HFFc6 (cell line): ENCODE measurements at regions not wholly inside any gene's neighbourhood (a gene's known extent, or its start where the extent isn't known, plus 50 kb on each side); places are given as distances from the start of the nearest gene placed in this dataset.
"Not testable (repeated sequence)": the region's sequence is repeated elsewhere in the genome, so short reads cannot be mapped to it uniquely, and the experiment has no call there.

Experiments used
- DNase-seq: peaks from one replicate; pipeline ENCODE4 v3.0.0-alpha.2; 2018
- H3K27ac Mint-ChIP-seq: 2 replicates; pipeline ENCODE4 v1.8.0; 2020; ENCODE audit warnings: mild to moderate bottlenecking, mixed read lengths
- H3K27me3 Mint-ChIP-seq: 2 replicates; pipeline ENCODE4 v1.8.0; 2021; ENCODE audit warnings: mild to moderate bottlenecking, moderate library complexity, mixed read lengths; ENCODE audit not compliant: insufficient read depth
- H3K36me3 Mint-ChIP-seq: 2 replicates; pipeline ENCODE4 v1.8.0; 2021; ENCODE audit warnings: low read depth, mixed read lengths
- H3K4me1 Mint-ChIP-seq: 2 replicates; pipeline ENCODE4 v1.8.0; 2020; ENCODE audit warnings: low read depth, mixed read lengths
- H3K4me3 Mint-ChIP-seq: 2 replicates; pipeline ENCODE4 v1.8.0; 2020; ENCODE audit warnings: mild to moderate bottlenecking, moderate library complexity, mixed read lengths
- H3K9me3 Mint-ChIP-seq: 2 replicates; pipeline ENCODE4 v1.8.0; 2020; ENCODE audit warnings: mild to moderate bottlenecking, mixed read lengths
- CTCF ChIP-seq: fragments of 200-600 bp; sonication (generic); IDR thresholded peaks from 2 replicates; pipeline ENCODE4 v1.5.0; 2021; ENCODE audit warnings: antibody characterized with exemption, mild to moderate bottlenecking

GRCh38 chr10:81575036-81575435 lies 300.0 kb upstream of the NRG3 start:
- no peak for DNase-seq
- Mint-ChIP-seq H3K27ac (no peak overlapping the region), H3K27me3 (no peaks in the 10 kb centered on the region), H3K4me3 (no peak overlapping the region), H3K9me3 (peaks cover 37% of the 10 kb centered on the region), H3K4me1 (no peaks in the 10 kb centered on the region), H3K36me3 (no peaks in the 10 kb centered on the region)
- TF ChIP-seq CTCF, result no peak

- no peaks in the 10 kb centered on the region for H3K4me1 Mint-ChIP-seq
- no peak for TF ChIP-seq CTCF
- no peak overlapping the region for H3K4me3 Mint-ChIP-seq
- H3K36me3 Mint-ChIP-seq, result no peaks in the 10 kb centered on the region
- no peaks in the 10 kb centered on the region for H3K27me3 Mint-ChIP-seq
- no peak for DNase-seq
- peaks cover 39% of the 10 kb centered on the region for H3K9me3 Mint-ChIP-seq
- no peak overlapping the region for H3K27ac Mint-ChIP-seq
Observed at GRCh38 chr10:81576336-81576735, 298.7 kb upstream of the NRG3 start.

GRCh38 chr10:81594991-81595390 lies 280.0 kb upstream of the NRG3 start:
- Mint-ChIP-seq H3K27me3 (no peaks in the 10 kb centered on the region), H3K9me3 (peaks cover 48% of the 10 kb centered on the region), H3K4me3 (no peak overlapping the region), H3K27ac (no peak overlapping the region), H3K36me3 (no peaks in the 10 kb centered on the region), H3K4me1 (peaks cover 5% of the 10 kb centered on the region; the same call in 1 of the 2 replicates)
- no peak for TF ChIP-seq CTCF
- DNase-seq, result no peak

GRCh38 chr10:81600185-81600584 lies 274.8 kb upstream of the NRG3 start:
- H3K9me3 Mint-ChIP-seq, result peaks cover 32% of the 10 kb centered on the region
- peak; percentile 3 for DNase-seq
- H3K4me3 Mint-ChIP-seq, result no peak overlapping the region
- peaks cover 8% of the 10 kb centered on the region; the same call in 1 of the 2 replicates for H3K4me1 Mint-ChIP-seq
- H3K27me3 Mint-ChIP-seq, result no peaks in the 10 kb centered on the region
- no peak for TF ChIP-seq CTCF
- H3K36me3 Mint-ChIP-seq, result no peaks in the 10 kb centered on the region; the same call in 1 of the 2 replicates
- no peak overlapping the region for H3K27ac Mint-ChIP-seq

- TF ChIP-seq CTCF, result no peak
- no peak overlapping the region for H3K4me3 Mint-ChIP-seq
- H3K27me3 Mint-ChIP-seq, result no peaks in the 10 kb centered on the region
- H3K4me1 Mint-ChIP-seq, result peaks cover 8% of the 10 kb centered on the region; the same call in 1 of the 2 replicates
- no peak overlapping the region for H3K27ac Mint-ChIP-seq
- H3K9me3 Mint-ChIP-seq, result peaks cover 31% of the 10 kb centered on the region
- no peak for DNase-seq
- no peaks in the 10 kb centered on the region; the same call in 1 of the 2 replicates for H3K36me3 Mint-ChIP-seq
Observed at GRCh38 chr10:81603106-81603620, 271.8 kb upstream of the NRG3 start.

GRCh38 chr10:81644485-81644884 lies 230.5 kb upstream of the NRG3 start:
- H3K4me1 Mint-ChIP-seq, result not testable (repeated sequence)

More at GRCh38 chr10:81644485-81644884, 230.5 kb upstream of the NRG3 start:
- not testable (repeated sequence) for DNase-seq, H3K27ac Mint-ChIP-seq, H3K27me3 Mint-ChIP-seq, H3K4me3 Mint-ChIP-seq, H3K36me3 Mint-ChIP-seq
- peaks cover 45% of the 10 kb centered on the region for H3K9me3 Mint-ChIP-seq
